H9 (cell line): ENCODE measurements at regions not wholly inside any gene's neighbourhood (a gene's known extent, or its start where the extent isn't known, plus 50 kb on each side); places are given as distances from the start of the nearest gene placed in this dataset.

Experiments used
- DNase-seq: peaks from one replicate; pipeline ENCODE4 v3.0.0-alpha.2; 2017
- H2AFZ ChIP-seq: one replicate; pipeline ENCODE4 v1.6.1; 2013; ENCODE audit warnings: mild to moderate bottlenecking, low read length, control low read depth, moderate library complexity
- H2AK5ac ChIP-seq: 2 replicates; pipeline ENCODE4 v1.6.1; 2013; ENCODE audit warnings: low read length, control low read depth, mixed read lengths; ENCODE audit not compliant: insufficient read length
- H2BK120ac ChIP-seq: one replicate; pipeline ENCODE4 v1.6.1; 2013; ENCODE audit warnings: low read depth, mild to moderate bottlenecking, low read length, control low read depth, inconsistent platforms; ENCODE audit not compliant: poor library complexity, severe bottlenecking
- H2BK12ac ChIP-seq: 2 replicates; pipeline ENCODE4 v1.6.1; 2013; ENCODE audit warnings: low read length, control low read depth, mixed read lengths, low read depth; ENCODE audit not compliant: insufficient read length
- H2BK15ac ChIP-seq: 2 replicates; pipeline ENCODE4 v1.6.1; 2013; ENCODE audit warnings: low read depth, low read length, control low read depth
- H2BK20ac ChIP-seq: one replicate; pipeline ENCODE4 v1.6.1; 2013; ENCODE audit warnings: low read depth, mild to moderate bottlenecking, low read length, control low read depth, inconsistent platforms; ENCODE audit not compliant: poor library complexity, severe bottlenecking
- H2BK5ac ChIP-seq: 2 replicates; pipeline ENCODE4 v1.6.1; 2013; ENCODE audit warnings: low read length, control low read depth, mixed read lengths; ENCODE audit not compliant: insufficient read length
- H3K14ac ChIP-seq: 2 replicates; pipeline ENCODE4 v1.6.1; 2013; ENCODE audit warnings: low read length, control low read depth; ENCODE audit not compliant: insufficient read depth
- H3K18ac ChIP-seq: 2 replicates; pipeline ENCODE4 v1.6.1; 2013; ENCODE audit warnings: low read depth, mild to moderate bottlenecking, mixed read lengths, low read length, control low read depth; ENCODE audit not compliant: insufficient read length
- H3K23ac ChIP-seq: 2 replicates; pipeline ENCODE4 v1.6.1; 2013; ENCODE audit warnings: low read length, control low read depth, mixed read lengths, low read depth; ENCODE audit not compliant: insufficient read length
- H3K23me2 ChIP-seq: 2 replicates; pipeline ENCODE4 v1.6.1; 2013; ENCODE audit warnings: low read depth, mild to moderate bottlenecking, mixed read lengths, low read length, control low read depth; ENCODE audit not compliant: insufficient read length, poor library complexity, severe bottlenecking
- H3K27ac ChIP-seq: 2 replicates; pipeline ENCODE4 v1.5.1; 2013; ENCODE audit warnings: low read length, control low read depth, mixed read lengths, low read depth; ENCODE audit not compliant: insufficient read length
- H3K27me3 ChIP-seq: 2 replicates; pipeline ENCODE4 v1.6.1; 2013; ENCODE audit warnings: low read length, control low read depth, inconsistent platforms; ENCODE audit not compliant: insufficient read depth
- H3K4ac ChIP-seq: 2 replicates; pipeline ENCODE4 v1.6.1; 2013; ENCODE audit warnings: low read depth, mild to moderate bottlenecking, control low read depth, inconsistent platforms, low read length, moderate library complexity
- H3K4me1 ChIP-seq: 2 replicates; pipeline ENCODE4 v1.6.1; 2013; ENCODE audit warnings: low read length, control low read depth, inconsistent platforms; ENCODE audit not compliant: insufficient read depth
- H3K4me2 ChIP-seq: 2 replicates; pipeline ENCODE4 v1.6.1; 2013; ENCODE audit warnings: low read length, control low read depth, mixed read lengths; ENCODE audit not compliant: insufficient read length, insufficient read depth
- H3K56ac ChIP-seq: 2 replicates; pipeline ENCODE4 v1.6.1; 2013; ENCODE audit warnings: low read depth, mild to moderate bottlenecking, mixed read lengths, low read length, control low read depth; ENCODE audit not compliant: insufficient read length
- H3K79me1 ChIP-seq: 2 replicates; pipeline ENCODE4 v1.6.1; 2013; ENCODE audit warnings: low read depth, mild to moderate bottlenecking, moderate library complexity, low read length, control low read depth, inconsistent platforms; ENCODE audit not compliant: insufficient read depth, poor library complexity, severe bottlenecking
- H3K79me2 ChIP-seq: 2 replicates; pipeline ENCODE4 v1.6.1; 2013; ENCODE audit warnings: low read length, control low read depth, inconsistent platforms; ENCODE audit not compliant: insufficient read depth
- H3K9ac ChIP-seq: 2 replicates; pipeline ENCODE4 v1.6.1; 2013; ENCODE audit warnings: low read length, control low read depth, mixed read lengths; ENCODE audit not compliant: insufficient read length; ENCODE audit errors: extremely low read depth
- H3K9me3 ChIP-seq: one replicate; pipeline ENCODE4 v1.6.1; 2013; ENCODE audit warnings: low read depth, low read length, inconsistent platforms; ENCODE audit not compliant: control insufficient read depth
- H3T11ph ChIP-seq: one replicate; pipeline ENCODE4 v1.6.1; 2013; ENCODE audit warnings: mild to moderate bottlenecking, low read length, control low read depth, inconsistent platforms
- H4K20me1 ChIP-seq: one replicate; pipeline ENCODE4 v1.6.1; 2013; ENCODE audit not compliant: control insufficient read depth, insufficient read length, insufficient read depth
- H4K5ac ChIP-seq: 2 replicates; pipeline ENCODE4 v1.6.1; 2013; ENCODE audit warnings: low read depth, mild to moderate bottlenecking, mixed read lengths, low read length, control low read depth; ENCODE audit not compliant: insufficient read length
- H4K8ac ChIP-seq: replicated peaks from 2 replicates; pipeline ENCODE4 v1.6.1; 2013; ENCODE audit warnings: low read length, control low read depth, mixed read lengths, low read depth; ENCODE audit not compliant: insufficient read length
- H4K91ac ChIP-seq: 2 replicates; pipeline ENCODE4 v1.6.1; 2013; ENCODE audit warnings: low read depth, mild to moderate bottlenecking, moderate library complexity, mixed read lengths, low read length, control low read depth; ENCODE audit not compliant: insufficient read length
- H3K27ac Mint-ChIP-seq, 3 experiments: 2 replicates in 2 of 3; 3 replicates in 1 of 3; pipeline ENCODE4 v1.8.0; 2020 to 2021; ENCODE audit warnings: mixed read lengths in 3 of 3, mild to moderate bottlenecking in 1 of 3, moderate library complexity in 1 of 3
- H3K27me3 Mint-ChIP-seq: 2 replicates; pipeline ENCODE4 v1.8.0; 2021; ENCODE audit warnings: low read depth, mild to moderate bottlenecking, moderate library complexity, mixed read lengths
- H3K36me3 Mint-ChIP-seq, 3 experiments: 2 replicates in 2 of 3; 3 replicates in 1 of 3; pipeline ENCODE4 v1.8.0; 2020 to 2021; ENCODE audit warnings: low read depth in 3 of 3, mixed read lengths in 3 of 3; ENCODE audit not compliant: insufficient read depth in 1 of 3
- H3K4me1 Mint-ChIP-seq, 2 experiments: 2 replicates each; pipeline ENCODE4 v1.8.0; 2020; ENCODE audit warnings: mixed read lengths in 2 of 2
- H3K4me3 Mint-ChIP-seq, 2 experiments: 2 replicates in 1 of 2; 3 replicates in 1 of 2; pipeline ENCODE4 v1.8.0; 2020 to 2021; ENCODE audit warnings: mild to moderate bottlenecking in 2 of 2, mixed read lengths in 2 of 2, moderate library complexity in 1 of 2
- H3K9me3 Mint-ChIP-seq, 2 experiments: 2 replicates in 1 of 2; 3 replicates in 1 of 2; pipeline ENCODE4 v1.8.0; 2020; ENCODE audit warnings: mild to moderate bottlenecking in 2 of 2, mixed read lengths in 2 of 2, moderate library complexity in 1 of 2
- CTCF ChIP-seq: fragments of 200-600 bp; sonication (generic); conservative IDR thresholded peaks from 3 replicates; pipeline ENCODE4 v1.8.0; 2021; ENCODE audit warnings: antibody characterized with exemption, mild to moderate bottlenecking
- WGBS: extraction: QIAGEN DNeasy Blood & Tissue Kit; methylation state at CpG from one replicate; pipeline ENCODE4 v1.1.7; 2013; ENCODE audit warnings: missing lambda C conversion rate, low lambda C conversion rate, mixed read lengths; ENCODE audit not compliant: insufficient read length; ENCODE audit errors: extremely low coverage; 5-methylcytosine and 5-hydroxymethylcytosine counted together

DNA sequence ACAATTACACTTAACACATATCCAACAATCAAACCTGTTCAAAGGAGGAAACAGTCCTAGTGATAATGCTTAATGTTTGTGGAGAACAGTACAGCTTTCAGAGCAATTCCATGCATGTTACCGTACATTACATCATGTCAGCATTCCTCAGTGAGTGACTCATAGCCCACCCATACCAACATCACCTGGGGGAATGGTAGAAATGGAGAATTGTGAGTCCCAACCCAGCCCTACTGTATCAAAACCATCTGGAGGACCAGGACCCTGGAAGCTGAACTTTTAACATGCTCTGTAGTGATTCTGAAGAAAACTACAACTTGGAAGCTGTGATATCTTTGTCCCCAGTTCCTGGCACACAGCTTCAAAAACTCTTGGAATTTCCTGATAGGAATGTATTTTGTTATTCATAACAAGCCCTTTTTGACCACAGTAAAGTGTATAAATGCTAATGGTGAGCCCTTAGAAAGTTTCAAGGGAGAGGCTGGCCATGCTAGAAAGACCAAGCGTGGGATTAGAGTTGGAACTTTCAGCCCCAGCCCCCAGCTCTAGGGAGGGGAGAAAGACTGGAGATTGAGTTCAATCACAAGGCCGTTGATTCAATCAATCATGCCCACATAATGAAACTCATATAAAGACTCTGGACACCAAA lies 301.1 kb downstream of the BUD13 start:
- no peak overlapping the region for H3K27ac ChIP-seq
- H2AK5ac ChIP-seq: no peak overlapping the region
- no peaks in the 10 kb centered on the region for H3K23me2 ChIP-seq
- peaks cover 4% of the 10 kb centered on the region; the same call in 1 of the 2 replicates for H3K4me1 ChIP-seq
- H4K5ac ChIP-seq: no peak overlapping the region
- Mint-ChIP-seq H3K4me1 (peaks cover 20 to 26% of the 10 kb centered on the region in 2 experiments), H3K27me3 (peaks cover 38% of the 10 kb centered on the region), H3K9me3 (peaks cover 13 to 21% of the 10 kb centered on the region in 2 experiments), H3K36me3 (peaks cover 12 to 18% (median 13%) of the 10 kb centered on the region in 3 experiments), H3K4me3 (no peak overlapping the region), H3K27ac (no peak overlapping the region)
- no peak overlapping the region for H3K4ac ChIP-seq
- H3K4me2 ChIP-seq: no peak overlapping the region
- H3K18ac ChIP-seq: no peak overlapping the region
- no peak for DNase-seq
- no peak overlapping the region for H3K14ac ChIP-seq
- no peaks in the 10 kb centered on the region for H3K79me1 ChIP-seq
- no peak overlapping the region for H4K91ac ChIP-seq
- no peaks in the 10 kb centered on the region for H3K9me3 ChIP-seq
- H3K27me3 ChIP-seq: no peaks in the 10 kb centered on the region
- H3K23ac ChIP-seq: no peak overlapping the region
- H2AFZ ChIP-seq: no peak overlapping the region
- H4K20me1 ChIP-seq: no peaks in the 10 kb centered on the region
- H2BK12ac ChIP-seq: no peak overlapping the region
- H2BK120ac ChIP-seq: no peak overlapping the region
- no peak overlapping the region for H3K56ac ChIP-seq
- no peak for TF ChIP-seq CTCF
- WGBS: no CpG with 5 or more reads among the region's 3 CpGs
- H3K79me2 ChIP-seq: no peaks in the 10 kb centered on the region
- no peak overlapping the region for H3K9ac ChIP-seq
- no peak overlapping the region for H2BK5ac ChIP-seq
- no peak overlapping the region for H4K8ac ChIP-seq
- H2BK20ac ChIP-seq: no peak overlapping the region
- H2BK15ac ChIP-seq: no peak overlapping the region
- H3T11ph ChIP-seq: no peak overlapping the region
